Activated T-cell treated with anti-CD3 and anti-CD28 coated beads, Interleukin-2, amount 50 U/mL, for 4 hours (primary cell): ENCODE measurements at regions not wholly inside any gene's neighbourhood (a gene's known extent, or its start where the extent isn't known, plus 50 kb on each side); places are given as distances from the start of the nearest gene placed in this dataset.

ENCODE experiments used
- ATAC-seq, 2 donors: fragments of 200-7000 bp; cut with Tn5 transposase; one replicate each; pipeline ENCODE4 v1.10.0; 2021
- DNase-seq: peaks from one replicate; pipeline ENCODE4 v3.0.0-alpha.2; 2020
- H3K27me3 Mint-ChIP-seq: one replicate; pipeline ENCODE4 v1.8.0; 2021; ENCODE audit warnings: low read depth, mixed read lengths
- H3K36me3 Mint-ChIP-seq: one replicate; pipeline ENCODE4 v1.8.0; 2022; ENCODE audit warnings: mixed read lengths; ENCODE audit not compliant: insufficient read depth
- H3K4me1 Mint-ChIP-seq: one replicate; pipeline ENCODE4 v1.8.0; 2021; ENCODE audit warnings: low read depth, mixed read lengths
- H3K4me3 Mint-ChIP-seq: one replicate; pipeline ENCODE4 v1.8.0; 2021; ENCODE audit warnings: mild to moderate bottlenecking, moderate library complexity, mixed read lengths
- H3K9me3 Mint-ChIP-seq: one replicate; pipeline ENCODE4 v1.8.0; 2021; ENCODE audit warnings: mixed read lengths

DNA sequence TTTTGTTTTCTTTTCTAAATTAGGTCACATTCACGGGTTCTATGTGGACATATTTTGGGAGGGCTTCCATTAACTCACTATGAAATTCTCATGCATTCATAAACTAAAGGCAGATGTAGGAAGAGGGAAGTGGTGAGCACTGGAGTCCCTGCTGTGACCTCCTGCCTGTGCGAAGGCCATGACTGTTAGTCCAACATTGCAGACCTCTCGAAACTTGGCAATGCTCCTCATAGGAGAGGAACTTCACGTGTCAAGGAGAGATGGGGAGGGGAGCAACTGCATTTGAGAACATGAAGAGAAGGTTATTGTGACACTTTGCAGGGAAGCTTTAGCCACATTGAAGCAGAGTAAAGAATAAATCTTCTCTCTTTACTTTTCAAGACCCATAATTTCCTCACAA is 126.4 kb upstream of the HNMT start:
- Mint-ChIP-seq H3K27me3 (peaks cover 6% of the 10 kb centered on the region), H3K4me3 (no peak overlapping the region), H3K9me3 (no peaks in the 10 kb centered on the region), H3K36me3 (no peaks in the 10 kb centered on the region), H3K4me1 (no peaks in the 10 kb centered on the region)
- ATAC-seq (no peak), DNase-seq (no peak)

DNA sequence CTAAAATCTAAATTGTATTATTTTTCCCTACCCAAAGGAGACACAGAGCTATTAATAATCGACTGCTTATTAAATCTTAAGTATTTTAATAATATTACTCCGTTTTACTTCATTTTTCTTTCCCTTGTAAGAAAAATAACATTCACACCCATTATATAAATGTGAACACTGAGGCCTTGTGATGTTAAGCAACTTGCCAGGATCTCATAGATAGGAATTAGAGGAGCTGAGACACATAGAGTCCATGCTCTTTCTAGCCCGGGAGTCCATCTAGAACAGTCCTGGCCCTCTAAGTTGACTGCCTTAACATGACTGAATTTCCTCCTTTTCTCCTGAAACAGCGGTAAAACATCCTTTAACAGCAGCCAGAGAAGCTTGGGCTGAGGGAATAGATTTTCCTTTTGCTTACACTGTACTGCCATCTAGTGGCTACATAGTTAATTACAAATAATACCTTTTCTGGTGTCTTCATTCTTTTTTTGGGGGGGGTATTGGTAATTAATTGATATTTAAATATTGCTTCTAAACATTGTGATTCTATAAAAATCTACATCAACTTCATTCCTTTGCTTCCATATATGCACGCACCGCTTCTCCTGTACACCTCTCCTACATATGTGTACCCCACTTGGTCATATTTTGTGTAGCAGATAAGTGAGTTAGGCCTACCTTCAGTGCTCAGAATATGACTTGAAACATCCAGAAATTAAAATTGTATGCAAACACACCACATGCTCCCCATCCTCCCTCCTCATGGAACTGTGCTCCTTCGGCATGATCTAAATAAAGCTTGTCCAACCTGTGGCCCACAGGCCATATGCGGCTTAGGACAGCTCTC is 125.8 kb upstream of the HNMT start:
- H3K27me3 Mint-ChIP-seq, result peaks cover 6% of the 10 kb centered on the region
- H3K4me1 Mint-ChIP-seq, result no peaks in the 10 kb centered on the region
- DNase-seq (no peak), ATAC-seq (no peak)
- no peaks in the 10 kb centered on the region for H3K9me3 Mint-ChIP-seq
- no peak overlapping the region for H3K4me3 Mint-ChIP-seq
- H3K36me3 Mint-ChIP-seq, result no peaks in the 10 kb centered on the region

- DNase-seq (no peak), ATAC-seq (no peak)
- Mint-ChIP-seq H3K36me3 (no peaks in the 10 kb centered on the region), H3K4me3 (no peak overlapping the region), H3K27me3 (peaks cover 11% of the 10 kb centered on the region), H3K4me1 (no peaks in the 10 kb centered on the region), H3K9me3 (no peaks in the 10 kb centered on the region)
Observed at GRCh38 chr2:137842430-137842829, 121.8 kb upstream of the HNMT start.

DNA sequence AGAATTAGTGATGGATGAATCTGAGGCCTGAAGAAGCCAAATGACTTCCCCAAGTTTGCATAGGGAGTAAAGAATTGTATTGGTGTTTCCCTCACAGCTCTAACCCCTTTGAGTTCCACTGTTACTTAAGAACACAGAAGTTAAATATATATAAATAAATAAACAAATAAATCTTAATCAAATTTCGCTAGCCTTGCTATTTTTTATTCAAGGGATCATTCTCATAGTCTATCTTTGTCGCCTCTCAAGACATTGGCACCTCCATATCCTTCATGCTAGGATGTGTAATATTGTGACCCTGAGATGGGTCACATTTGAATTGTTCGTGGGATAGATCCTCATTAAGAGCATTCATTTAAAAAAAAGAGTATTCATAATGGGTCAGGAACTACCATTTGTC is 121.3 kb upstream of the HNMT start:
- Mint-ChIP-seq H3K36me3 (no peaks in the 10 kb centered on the region), H3K4me1 (no peaks in the 10 kb centered on the region), H3K9me3 (no peaks in the 10 kb centered on the region), H3K27me3 (peaks cover 6% of the 10 kb centered on the region), H3K4me3 (no peak overlapping the region)
- ATAC-seq (no peak), DNase-seq (no peak)

GRCh38 chr2:137845422-137845821 is 118.9 kb upstream of the HNMT start:
- no peak for ATAC-seq
- no peaks in the 10 kb centered on the region for H3K9me3 Mint-ChIP-seq
- no peaks in the 10 kb centered on the region for H3K36me3 Mint-ChIP-seq
- peaks cover 5% of the 10 kb centered on the region for H3K27me3 Mint-ChIP-seq
- no peak overlapping the region for H3K4me3 Mint-ChIP-seq
- no peak for DNase-seq
- H3K4me1 Mint-ChIP-seq, result no peaks in the 10 kb centered on the region

GRCh38 chr2:137846993-137847392 is 117.3 kb upstream of the HNMT start:
- Mint-ChIP-seq H3K36me3 (no peaks in the 10 kb centered on the region), H3K9me3 (no peaks in the 10 kb centered on the region), H3K27me3 (peaks cover 6% of the 10 kb centered on the region), H3K4me3 (no peak overlapping the region), H3K4me1 (no peaks in the 10 kb centered on the region)
- ATAC-seq (no peak), DNase-seq (no peak)

- H3K4me3 Mint-ChIP-seq, result no peak overlapping the region
- ATAC-seq, result no peak
- H3K4me1 Mint-ChIP-seq, result no peaks in the 10 kb centered on the region
Observed at GRCh38 chr2:137847443-137847842, 116.8 kb upstream of the HNMT start.

GRCh38 chr2:137857881-137858280 is 106.4 kb upstream of the HNMT start:
- Mint-ChIP-seq H3K36me3 (no peaks in the 10 kb centered on the region), H3K9me3 (no peaks in the 10 kb centered on the region), H3K4me3 (no peak overlapping the region), H3K4me1 (no peaks in the 10 kb centered on the region), H3K27me3 (peaks cover 1% of the 10 kb centered on the region)
- DNase-seq (no peak), ATAC-seq (no peak)

More at GRCh38 chr2:137847443-137847842, 116.8 kb upstream of the HNMT start:
- no peak for DNase-seq
- H3K27me3 Mint-ChIP-seq, result peaks cover 6% of the 10 kb centered on the region
- no peaks in the 10 kb centered on the region for H3K9me3 Mint-ChIP-seq
- no peaks in the 10 kb centered on the region for H3K36me3 Mint-ChIP-seq

DNA sequence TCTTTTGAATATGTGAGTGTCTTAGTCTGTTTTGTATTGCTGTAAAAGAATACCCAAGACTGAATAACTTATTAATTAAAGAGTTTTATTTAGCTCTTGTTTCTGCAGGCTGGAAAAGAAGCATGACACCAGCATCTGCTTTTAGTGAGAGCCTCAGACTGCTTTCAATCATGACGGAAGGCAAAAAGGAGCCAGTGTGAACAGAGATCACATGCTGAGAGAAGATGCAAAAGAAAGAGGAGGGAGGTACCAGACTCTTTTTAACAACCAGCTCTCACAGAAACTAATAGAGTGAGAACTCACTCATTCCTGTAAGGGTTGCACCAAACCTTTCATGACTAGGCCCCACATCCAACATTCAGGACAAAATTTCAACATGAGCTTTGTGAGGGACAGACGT is 101.6 kb upstream of the HNMT start:
- DNase-seq (no peak), ATAC-seq (no peak)
- Mint-ChIP-seq H3K4me1 (no peaks in the 10 kb centered on the region), H3K27me3 (peaks cover 3% of the 10 kb centered on the region), H3K36me3 (no peaks in the 10 kb centered on the region), H3K9me3 (no peaks in the 10 kb centered on the region), H3K4me3 (no peak overlapping the region)

DNA sequence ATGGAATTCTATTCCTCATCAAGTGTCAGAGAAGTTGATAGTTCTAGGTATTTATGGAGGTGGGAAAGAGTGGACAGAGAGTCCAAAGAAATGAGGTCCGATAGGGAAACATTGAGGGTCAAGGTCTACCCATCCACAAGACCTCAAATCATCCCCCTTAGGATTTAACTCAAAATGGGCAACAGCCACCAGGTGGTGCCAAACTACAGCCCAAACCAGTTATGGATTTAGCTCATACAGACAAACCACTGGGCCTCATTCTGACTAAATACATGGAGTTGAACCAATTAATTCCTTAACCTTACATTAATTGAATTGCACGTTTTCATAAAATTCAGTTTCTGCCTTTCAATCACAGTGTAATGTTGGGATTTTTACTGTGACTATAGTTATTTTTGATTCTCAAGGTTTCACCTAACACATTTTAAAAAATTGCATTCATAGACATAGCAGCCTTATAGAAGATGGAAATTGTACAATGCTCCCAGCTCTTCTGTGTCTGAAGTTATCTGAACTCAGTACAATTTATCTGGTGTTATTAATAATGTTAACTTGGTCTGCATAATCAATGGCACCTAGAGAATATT is 98.2 kb upstream of the HNMT start:
- ATAC-seq (no peak), DNase-seq (peak; percentile 25)
- Mint-ChIP-seq H3K36me3 (no peaks in the 10 kb centered on the region), H3K4me1 (no peaks in the 10 kb centered on the region), H3K4me3 (no peak overlapping the region), H3K27me3 (peaks cover 3% of the 10 kb centered on the region), H3K9me3 (no peaks in the 10 kb centered on the region)

- peaks cover 4% of the 10 kb centered on the region for H3K27me3 Mint-ChIP-seq
- no peaks in the 10 kb centered on the region for H3K36me3 Mint-ChIP-seq
- no peak for DNase-seq
- H3K9me3 Mint-ChIP-seq, result no peaks in the 10 kb centered on the region
- H3K4me3 Mint-ChIP-seq, result no peak overlapping the region
- no peak for ATAC-seq
- no peaks in the 10 kb centered on the region for H3K4me1 Mint-ChIP-seq
Observed at GRCh38 chr2:137870682-137871081, 93.6 kb upstream of the HNMT start.

GRCh38 chr2:137872577-137872976 is 91.7 kb upstream of the HNMT start:
- DNase-seq (no peak), ATAC-seq (no peak)
- Mint-ChIP-seq H3K9me3 (no peaks in the 10 kb centered on the region), H3K27me3 (peaks cover 4% of the 10 kb centered on the region), H3K36me3 (no peaks in the 10 kb centered on the region), H3K4me1 (no peaks in the 10 kb centered on the region), H3K4me3 (no peak overlapping the region)

- no peak for DNase-seq
- Mint-ChIP-seq H3K27me3 (peaks cover 4% of the 10 kb centered on the region), H3K36me3 (no peaks in the 10 kb centered on the region), H3K4me1 (no peaks in the 10 kb centered on the region), H3K4me3 (no peak overlapping the region), H3K9me3 (no peaks in the 10 kb centered on the region)
- ATAC-seq, result no peak
Observed at GRCh38 chr2:137873536-137874244, 90.6 kb upstream of the HNMT start.

GRCh38 chr2:137879121-137879520 is 85.2 kb upstream of the HNMT start:
- no peak overlapping the region for H3K4me3 Mint-ChIP-seq
- no peaks in the 10 kb centered on the region for H3K4me1 Mint-ChIP-seq
- no peaks in the 10 kb centered on the region for H3K27me3 Mint-ChIP-seq
- ATAC-seq, result no peak
- no peaks in the 10 kb centered on the region for H3K36me3 Mint-ChIP-seq
- H3K9me3 Mint-ChIP-seq, result peaks cover 4% of the 10 kb centered on the region
- no peak for DNase-seq

DNA sequence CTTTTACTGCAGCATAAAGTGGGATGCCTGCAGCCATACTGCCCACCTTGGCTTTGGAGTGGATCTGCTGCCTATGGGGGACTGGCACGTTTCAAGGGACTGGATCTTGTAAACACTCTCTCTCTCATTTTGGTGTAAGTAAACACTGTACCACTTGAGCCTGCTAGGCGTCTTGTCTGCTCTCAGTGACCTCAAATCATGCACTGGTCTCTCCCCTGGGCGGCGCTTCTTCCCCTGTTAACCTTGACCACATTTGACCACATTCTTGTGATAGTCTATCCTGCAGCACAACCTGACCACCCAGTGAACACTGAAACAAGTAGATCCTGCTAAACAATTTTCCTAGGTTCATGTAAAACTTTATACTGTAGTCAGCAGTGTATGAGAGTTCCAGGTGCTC is 82.6 kb upstream of the HNMT start:
- Mint-ChIP-seq H3K27me3 (peaks cover 2% of the 10 kb centered on the region), H3K4me1 (no peaks in the 10 kb centered on the region)

More for the DNA sequence above, 82.6 kb upstream of the HNMT start:
- no peaks in the 10 kb centered on the region for H3K36me3 Mint-ChIP-seq
- H3K4me3 Mint-ChIP-seq, result no peak overlapping the region
- DNase-seq, result no peak
- peaks cover 4% of the 10 kb centered on the region for H3K9me3 Mint-ChIP-seq
- no peak for ATAC-seq
